ENCODE measurements at regions not wholly inside any gene's neighbourhood (a gene's known extent, or its start where the extent isn't known, plus 50 kb on each side); places are given as distances from the start of the nearest gene placed in this dataset.

DNA sequence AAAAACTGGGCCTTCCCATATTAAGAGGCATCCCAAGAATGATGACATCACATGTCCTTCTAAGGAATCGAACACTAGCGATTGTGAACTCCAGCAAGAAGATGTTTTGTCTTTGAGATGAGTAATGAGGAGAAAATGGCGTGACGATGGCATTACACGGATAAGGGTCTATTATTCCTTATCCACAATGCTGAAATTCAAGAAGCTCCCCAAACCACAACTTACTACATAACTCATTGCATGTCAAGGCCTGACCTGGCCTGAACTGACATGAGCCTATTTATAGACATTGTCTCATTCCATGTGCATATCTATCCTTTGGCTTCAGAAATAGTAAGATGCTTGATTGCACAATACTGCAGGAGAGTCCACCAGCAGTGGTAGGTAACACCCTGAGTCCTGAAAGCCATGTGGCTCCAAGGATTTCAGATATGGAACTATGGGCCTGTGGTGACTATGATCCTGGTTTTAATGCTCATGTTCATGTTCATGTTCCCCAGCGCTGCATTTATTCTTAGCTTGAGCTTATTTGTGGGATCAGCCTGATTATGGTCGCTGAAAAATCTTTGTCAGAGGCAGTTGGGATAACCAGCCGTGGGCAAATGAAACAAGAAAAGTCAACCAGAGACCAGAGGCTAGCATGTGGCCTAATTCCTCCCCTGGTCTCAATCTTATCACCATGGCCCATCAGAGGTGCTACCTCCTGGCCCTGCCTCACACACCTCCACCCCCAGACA is 183.2 kb upstream of the JARID2 start:
- TF ChIP-seq, protein P1, sequence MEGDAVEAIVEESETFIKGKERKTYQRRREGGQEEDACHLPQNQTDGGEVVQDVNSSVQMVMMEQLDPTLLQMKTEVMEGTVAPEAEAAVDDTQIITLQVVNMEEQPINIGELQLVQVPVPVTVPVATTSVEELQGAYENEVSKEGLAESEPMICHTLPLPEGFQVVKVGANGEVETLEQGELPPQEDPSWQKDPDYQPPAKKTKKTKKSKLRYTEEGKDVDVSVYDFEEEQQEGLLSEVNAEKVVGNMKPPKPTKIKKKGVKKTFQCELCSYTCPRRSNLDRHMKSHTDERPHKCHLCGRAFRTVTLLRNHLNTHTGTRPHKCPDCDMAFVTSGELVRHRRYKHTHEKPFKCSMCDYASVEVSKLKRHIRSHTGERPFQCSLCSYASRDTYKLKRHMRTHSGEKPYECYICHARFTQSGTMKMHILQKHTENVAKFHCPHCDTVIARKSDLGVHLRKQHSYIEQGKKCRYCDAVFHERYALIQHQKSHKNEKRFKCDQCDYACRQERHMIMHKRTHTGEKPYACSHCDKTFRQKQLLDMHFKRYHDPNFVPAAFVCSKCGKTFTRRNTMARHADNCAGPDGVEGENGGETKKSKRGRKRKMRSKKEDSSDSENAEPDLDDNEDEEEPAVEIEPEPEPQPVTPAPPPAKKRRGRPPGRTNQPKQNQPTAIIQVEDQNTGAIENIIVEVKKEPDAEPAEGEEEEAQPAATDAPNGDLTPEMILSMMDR (conservative IDR thresholded peaks at IDR 0.05 in 1 of 2, IDR thresholded peaks at IDR 0.05 in 1 of 2; ENCODE audit: low read depth in 1 of 2, low read length in 2 of 2): no peak
- no peak for TF ChIP-seq EZH2 (IDR thresholded peaks at IDR 0.05; ENCODE audit: low read length, missing control alignments)
